HepG2 (cell line): ENCODE measurements at regions not wholly inside any gene's neighbourhood (a gene's known extent, or its start where the extent isn't known, plus 50 kb on each side); places are given as distances from the start of the nearest gene placed in this dataset.

ENCODE experiments used
- ARNT ChIP-seq: fragments of 450-650 bp; IDR thresholded peaks from 2 replicates; pipeline ENCODE4 v1.6.1; 2017
- FOXO1 ChIP-seq: sonication (generic); formaldehyde crosslinking; IDR thresholded peaks from 2 replicates; pipeline ENCODE4 v1.4.0; 2020; ENCODE audit warnings: missing genetic modification reagents
- KAT2B ChIP-seq: fragments of 150-350 bp; IDR thresholded peaks from 2 replicates; pipeline ENCODE4 v1.6.1; 2014; ENCODE audit warnings: low read depth, low read length, borderline replicate concordance
- NCOA2 ChIP-seq: sonication (generic); formaldehyde crosslinking; IDR thresholded peaks from 2 replicates; pipeline ENCODE4 v1.8.0; 2022; ENCODE audit warnings: inconsistent platforms
- NFE2L2 ChIP-seq: fragments of 150-350 bp; IDR thresholded peaks from 2 replicates; pipeline ENCODE4 v1.6.1; 2014; ENCODE audit warnings: low read length
- NONO ChIP-seq, 2 experiments: fragments of 450-650 bp in 1 of 2; sonication (generic) in 1 of 2; formaldehyde crosslinking in 1 of 2; IDR thresholded peaks in 1 of 2; conservative IDR thresholded peaks in 1 of 2; 2 replicates each; pipeline versions ENCODE4 v1.6.1 to v1.8.0; 2017 to 2022; ENCODE audit warnings: mild to moderate bottlenecking in 1 of 2, missing genetic modification reagents in 1 of 2, moderate library complexity in 1 of 2
- PHF21A ChIP-seq: sonication (generic); formaldehyde crosslinking; IDR thresholded peaks from 2 replicates; pipeline ENCODE4 v1.5.0; 2020; ENCODE audit warnings: mild to moderate bottlenecking, missing genetic modification reagents
- TARDBP ChIP-seq: sonication (generic); formaldehyde crosslinking; IDR thresholded peaks from 2 replicates; pipeline ENCODE4 v1.8.0; 2022; ENCODE audit warnings: mild to moderate bottlenecking, missing genetic modification reagents
- TBX3 ChIP-seq: fragments of 450-650 bp; IDR thresholded peaks from 2 replicates; pipeline ENCODE4 v1.6.1; 2017; ENCODE audit warnings: antibody characterized with exemption, mild to moderate bottlenecking, inconsistent platforms, borderline replicate concordance
- TERF1 ChIP-seq: sonication (generic); formaldehyde crosslinking; IDR thresholded peaks from 2 replicates; pipeline ENCODE4 v1.8.0; 2022; ENCODE audit warnings: mild to moderate bottlenecking, missing genetic modification reagents, moderate library complexity
- YEATS2 ChIP-seq: sonication (generic); formaldehyde crosslinking; IDR thresholded peaks from 2 replicates; pipeline ENCODE4 v1.4.0; 2020; ENCODE audit warnings: missing genetic modification reagents, borderline replicate concordance
- ZBTB7A ChIP-seq: sonication (generic); formaldehyde crosslinking; IDR thresholded peaks from 2 replicates; pipeline ENCODE4 v1.8.0; 2022; ENCODE audit warnings: mild to moderate bottlenecking, missing genetic modification reagents
- ZNF205 ChIP-seq: IDR thresholded peaks from 2 replicates; pipeline ENCODE4 v1.6.1; 2018; ENCODE audit warnings: missing biosample characterization, missing genetic modification reagents
- ZNF331 ChIP-seq: sonication (generic); formaldehyde crosslinking; IDR thresholded peaks from 2 replicates; pipeline ENCODE4 v1.4.0; 2020; ENCODE audit warnings: missing genetic modification reagents
- ZNF574 ChIP-seq: sonication (generic); formaldehyde crosslinking; IDR thresholded peaks from 2 replicates; pipeline ENCODE4 v1.4.0; 2020; ENCODE audit warnings: missing genetic modification reagents
- TF ChIP-seq, protein P1 (sequence below): sonication (generic); formaldehyde crosslinking; IDR thresholded peaks from 2 replicates; pipeline ENCODE4 v1.5.1; 2020; ENCODE audit warnings: mild to moderate bottlenecking, missing genetic modification reagents, borderline replicate concordance

- TF ChIP-seq FOXO1 (CRISPR knock-in tag) (peak; percentile 52; the same call in 1 of the 2 replicates), KAT2B (peak; percentile 58), NONO (IDR thresholded peaks at IDR 0.05) (no peak), NONO (CRISPR knock-in tag; conservative IDR thresholded peaks at IDR 0.05) (0 out of 2 replicates have a peak, but pooled peaks have one; percentile 39), TBX3 (peak; percentile 76; the same call in 1 of the 2 replicates), ZNF331 (CRISPR knock-in tag) (peak; percentile 85), TARDBP (peak; percentile 78), ZNF574 (peak; percentile 43; the same call in 1 of the 2 replicates), ZBTB7A (no peak), NCOA2 (peak; percentile 53; the same call in 1 of the 2 replicates), YEATS2 (CRISPR knock-in tag) (peak; percentile 33; the same call in 1 of the 2 replicates), ZNF205 (CRISPR knock-in tag) (0 out of 2 replicates have a peak, but pooled peaks have one; percentile 44), TERF1 (CRISPR knock-in tag) (no peak), NFE2L2 (no peak), PHF21A (CRISPR knock-in tag) (peak; percentile 53; the same call in 1 of the 2 replicates), ARNT (no peak)
- TF ChIP-seq, protein P1, sequence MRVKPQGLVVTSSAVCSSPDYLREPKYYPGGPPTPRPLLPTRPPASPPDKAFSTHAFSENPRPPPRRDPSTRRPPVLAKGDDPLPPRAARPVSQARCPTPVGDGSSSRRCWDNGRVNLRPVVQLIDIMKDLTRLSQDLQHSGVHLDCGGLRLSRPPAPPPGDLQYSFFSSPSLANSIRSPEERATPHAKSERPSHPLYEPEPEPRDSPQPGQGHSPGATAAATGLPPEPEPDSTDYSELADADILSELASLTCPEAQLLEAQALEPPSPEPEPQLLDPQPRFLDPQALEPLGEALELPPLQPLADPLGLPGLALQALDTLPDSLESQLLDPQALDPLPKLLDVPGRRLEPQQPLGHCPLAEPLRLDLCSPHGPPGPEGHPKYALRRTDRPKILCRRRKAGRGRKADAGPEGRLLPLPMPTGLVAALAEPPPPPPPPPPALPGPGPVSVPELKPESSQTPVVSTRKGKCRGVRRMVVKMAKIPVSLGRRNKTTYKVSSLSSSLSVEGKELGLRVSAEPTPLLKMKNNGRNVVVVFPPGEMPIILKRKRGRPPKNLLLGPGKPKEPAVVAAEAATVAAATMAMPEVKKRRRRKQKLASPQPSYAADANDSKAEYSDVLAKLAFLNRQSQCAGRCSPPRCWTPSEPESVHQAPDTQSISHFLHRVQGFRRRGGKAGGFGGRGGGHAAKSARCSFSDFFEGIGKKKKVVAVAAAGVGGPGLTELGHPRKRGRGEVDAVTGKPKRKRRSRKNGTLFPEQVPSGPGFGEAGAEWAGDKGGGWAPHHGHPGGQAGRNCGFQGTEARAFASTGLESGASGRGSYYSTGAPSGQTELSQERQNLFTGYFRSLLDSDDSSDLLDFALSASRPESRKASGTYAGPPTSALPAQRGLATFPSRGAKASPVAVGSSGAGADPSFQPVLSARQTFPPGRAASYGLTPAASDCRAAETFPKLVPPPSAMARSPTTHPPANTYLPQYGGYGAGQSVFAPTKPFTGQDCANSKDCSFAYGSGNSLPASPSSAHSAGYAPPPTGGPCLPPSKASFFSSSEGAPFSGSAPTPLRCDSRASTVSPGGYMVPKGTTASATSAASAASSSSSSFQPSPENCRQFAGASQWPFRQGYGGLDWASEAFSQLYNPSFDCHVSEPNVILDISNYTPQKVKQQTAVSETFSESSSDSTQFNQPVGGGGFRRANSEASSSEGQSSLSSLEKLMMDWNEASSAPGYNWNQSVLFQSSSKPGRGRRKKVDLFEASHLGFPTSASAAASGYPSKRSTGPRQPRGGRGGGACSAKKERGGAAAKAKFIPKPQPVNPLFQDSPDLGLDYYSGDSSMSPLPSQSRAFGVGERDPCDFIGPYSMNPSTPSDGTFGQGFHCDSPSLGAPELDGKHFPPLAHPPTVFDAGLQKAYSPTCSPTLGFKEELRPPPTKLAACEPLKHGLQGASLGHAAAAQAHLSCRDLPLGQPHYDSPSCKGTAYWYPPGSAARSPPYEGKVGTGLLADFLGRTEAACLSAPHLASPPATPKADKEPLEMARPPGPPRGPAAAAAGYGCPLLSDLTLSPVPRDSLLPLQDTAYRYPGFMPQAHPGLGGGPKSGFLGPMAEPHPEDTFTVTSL (CRISPR knock-in tag), result peak; percentile 36; the same call in 1 of the 2 replicates
Observed at GRCh38 chr4:159046683-159047082, 56.2 kb upstream of the RAPGEF2 start (continued).
